GM23248 (cell line): ENCODE measurements at regions not wholly inside any gene's neighbourhood (a gene's known extent, or its start where the extent isn't known, plus 50 kb on each side); places are given as distances from the start of the nearest gene placed in this dataset. TPM values are rescaled to one million over a fixed set of nuclear protein-coding genes. Genes with fewer than 3 reads are reported as not detected.

Experiments
- DNase-seq: peaks from one replicate; pipeline ENCODE4 v3.0.0-alpha.2; 2015
- H2AFZ ChIP-seq: fragments of 200-600 bp; sonication (generic); 2 replicates; pipeline ENCODE4 v1.6.1; 2016; ENCODE audit warnings: antibody characterized with exemption
- H3F3A ChIP-seq: fragments of 200-600 bp; sonication (generic); 2 replicates; pipeline ENCODE4 v1.6.1; 2016; ENCODE audit warnings: mild to moderate bottlenecking, antibody characterized with exemption, mixed run types; ENCODE audit not compliant: insufficient read depth
- H3K27ac ChIP-seq: fragments of 200-600 bp; sonication (generic); 2 replicates; pipeline ENCODE4 v1.5.1; 2016; ENCODE audit warnings: mild to moderate bottlenecking
- H3K27me3 ChIP-seq: fragments of 200-600 bp; sonication (generic); replicated peaks from 2 replicates; pipeline ENCODE4 v1.6.1; 2016; ENCODE audit warnings: mild to moderate bottlenecking; ENCODE audit not compliant: insufficient read depth
- H3K36me3 ChIP-seq: fragments of 200-600 bp; sonication (generic); 2 replicates; pipeline ENCODE4 v1.6.1; 2016; ENCODE audit warnings: low read depth, mild to moderate bottlenecking
- H3K4me1 ChIP-seq: fragments of 200-600 bp; sonication (generic); 2 replicates; pipeline ENCODE4 v1.6.1; 2016; ENCODE audit warnings: mild to moderate bottlenecking; ENCODE audit not compliant: insufficient read depth
- H3K4me2 ChIP-seq: fragments of 200-600 bp; sonication (generic); one replicate; pipeline ENCODE4 v1.6.1; 2016; ENCODE audit warnings: mild to moderate bottlenecking; ENCODE audit not compliant: unreplicated experiment
- H3K4me3 ChIP-seq: fragments of 200-600 bp; sonication (generic); 2 replicates; pipeline ENCODE4 v1.5.1; 2016; ENCODE audit warnings: mild to moderate bottlenecking
- H3K79me2 ChIP-seq: fragments of 200-600 bp; sonication (generic); 2 replicates; pipeline ENCODE4 v1.6.1; 2016; ENCODE audit warnings: mild to moderate bottlenecking; ENCODE audit not compliant: insufficient read depth
- H3K9ac ChIP-seq: fragments of 200-600 bp; sonication (generic); 2 replicates; pipeline ENCODE4 v1.6.1; 2016; ENCODE audit warnings: mild to moderate bottlenecking
- H3K9me2 ChIP-seq: fragments of 200-600 bp; sonication (generic); 2 replicates; pipeline ENCODE4 v1.6.1; 2016; ENCODE audit warnings: mixed run types, mild to moderate bottlenecking, moderate library complexity; ENCODE audit not compliant: insufficient read depth
- H3K9me3 ChIP-seq: fragments of 200-600 bp; sonication (generic); one replicate; pipeline ENCODE4 v1.6.1; 2017; ENCODE audit warnings: low read depth
- H4K20me1 ChIP-seq: fragments of 200-600 bp; sonication (generic); 2 replicates; pipeline ENCODE4 v1.6.0; 2016; ENCODE audit not compliant: insufficient read depth
- EZH2 ChIP-seq: fragments of 200-600 bp; sonication (generic); IDR thresholded peaks from 2 replicates; pipeline ENCODE4 v1.6.1; 2018; ENCODE audit warnings: antibody characterized with exemption, mild to moderate bottlenecking; ENCODE audit not compliant: insufficient read depth, poor library complexity, severe bottlenecking
- EZH2phosphoT487 ChIP-seq: fragments of 200-600 bp; sonication (generic); IDR thresholded peaks from 2 replicates; pipeline ENCODE4 v1.6.1; 2018; ENCODE audit warnings: antibody characterized with exemption, moderate library complexity, mild to moderate bottlenecking, low read depth; ENCODE audit not compliant: insufficient read depth
- WGBS, 2 experiments: methylation state at CpG; one replicate each; pipeline ENCODE4 v1.1.6; 2015 to 2017; ENCODE audit warnings: low lambda C conversion rate in 2 of 2, low coverage in 1 of 2; ENCODE audit errors: missing lambda C conversion rate in 2 of 2; 5-methylcytosine and 5-hydroxymethylcytosine counted together
- in situ Hi-C: fragments of 300-500 bp; cut with MboI; formaldehyde crosslinking; loops from 2 replicates; pipeline ENCODE4 v1.15.0; 2020
- microRNA counts: library from miRNA; unstranded; fragments of <30 nt; microRNA quantifications from one replicate; lab custom pipeline; 2016
- microRNA-seq: library from miRNA; unstranded; fragments of <30 nt; microRNA quantifications from one replicate; pipeline ENCODE4, GENCODE V29; 2016; ENCODE audit warnings: borderline number of aligned reads
- small RNA-seq: library from RNA; depleted of rRNA; stranded (forward); fragments of <200 nt; gene quantifications from one replicate; pipeline ENCODE3, GENCODE V24; 2014; ENCODE audit warnings: low read depth, low replicate concordance

DNA sequence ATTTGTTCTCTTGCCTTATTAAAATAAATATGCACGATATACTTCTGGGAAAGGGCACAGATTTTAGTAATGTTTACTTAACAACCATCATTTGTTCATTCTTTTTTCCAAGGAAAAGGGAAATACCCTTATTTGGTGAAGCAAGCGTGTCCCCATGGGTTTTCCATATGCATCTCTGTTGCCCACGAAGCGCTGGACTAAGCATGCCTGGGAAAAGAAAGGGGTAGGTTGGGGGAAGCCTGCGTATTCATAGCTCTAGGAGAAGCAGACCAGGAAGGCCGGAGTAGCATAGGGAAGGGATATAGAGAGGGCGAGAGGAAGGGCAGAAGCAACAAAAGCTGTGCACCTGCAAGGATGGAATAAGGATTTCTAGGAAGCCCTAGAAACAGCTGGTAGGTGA is 61.8 kb upstream of the ACO1 start:
- TF ChIP-seq EZH2 (no peak), EZH2phosphoT487 (no peak)
- no peaks in the 10 kb centered on the region for H4K20me1 ChIP-seq
- 22 to 37% methylated on average over 7 of the region's 7 CpGs for WGBS, 2 experiments
- H3F3A ChIP-seq, result no peaks in the 10 kb centered on the region
- no peaks in the 10 kb centered on the region for H3K79me2 ChIP-seq
- no peak overlapping the region for H3K9ac ChIP-seq
- no peaks in the 10 kb centered on the region for H3K27me3 ChIP-seq
- no peak overlapping the region for H2AFZ ChIP-seq
- no peaks in the 10 kb centered on the region for H3K4me1 ChIP-seq
- in situ Hi-C loops, result no loop called here
- no peak overlapping the region for H3K4me2 ChIP-seq
- no peak overlapping the region for H3K27ac ChIP-seq
- H3K4me3 ChIP-seq, result no peak overlapping the region
- DNase-seq, result no peak
- no peaks in the 10 kb centered on the region for H3K36me3 ChIP-seq
- H3K9me2 ChIP-seq, result no peaks in the 10 kb centered on the region
- no peaks in the 10 kb centered on the region for H3K9me3 ChIP-seq

DNA sequence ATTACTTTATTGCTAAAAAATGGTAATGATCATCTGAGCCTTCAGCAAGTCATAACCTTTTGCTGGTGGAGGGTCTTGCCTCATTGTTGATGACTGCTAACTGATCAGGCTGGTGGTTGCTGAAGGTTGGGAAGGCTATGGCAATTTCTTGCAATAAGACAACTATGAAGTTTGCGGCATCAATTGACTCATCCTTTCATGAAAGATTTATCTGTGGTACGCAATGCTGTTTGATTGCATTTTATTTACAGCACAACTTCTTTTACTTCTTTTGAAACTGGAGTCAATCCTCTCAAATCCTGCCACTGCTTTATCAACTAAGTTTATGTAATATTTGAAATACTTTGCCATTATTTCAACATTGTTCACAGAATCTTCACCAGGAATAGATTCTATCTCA is 58.3 kb upstream of the ACO1 start:
- Histone ChIP-seq H3F3A (no peaks in the 10 kb centered on the region), H3K9me3 (no peaks in the 10 kb centered on the region), H3K4me3 (no peak overlapping the region), H3K36me3 (no peaks in the 10 kb centered on the region), H2AFZ (no peak overlapping the region), H3K27ac (no peak overlapping the region), H4K20me1 (no peaks in the 10 kb centered on the region), H3K9me2 (no peaks in the 10 kb centered on the region), H3K4me2 (no peak overlapping the region), H3K4me1 (no peaks in the 10 kb centered on the region), H3K79me2 (no peaks in the 10 kb centered on the region), H3K27me3 (no peaks in the 10 kb centered on the region), H3K9ac (no peak overlapping the region)
- in situ Hi-C loops, result no loop called here
- no peak for TF ChIP-seq EZH2
- TF ChIP-seq EZH2phosphoT487, result no peak
- DNase-seq, result no peak
- 67 to 72% methylated on average over 2 of the region's 2 CpGs for WGBS, 2 experiments

DNA sequence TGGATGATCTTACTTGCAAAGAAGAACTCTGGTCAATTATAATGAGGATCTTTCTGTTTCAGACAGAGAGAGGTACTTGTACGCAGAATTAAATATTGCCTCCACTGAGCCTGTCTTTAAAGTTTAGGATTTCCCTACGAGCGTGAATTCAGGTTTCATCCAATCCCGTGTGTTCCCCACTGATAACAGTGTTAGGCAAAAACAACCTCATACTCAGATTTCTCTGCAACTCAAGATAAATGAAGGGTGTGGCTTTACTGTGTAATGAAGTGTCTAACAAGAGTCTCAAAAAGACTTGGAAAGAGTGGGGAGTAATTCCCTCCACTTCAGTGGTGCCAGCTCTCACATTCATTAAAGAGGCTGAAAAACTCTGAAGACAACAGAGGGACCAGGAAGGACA is 53.2 kb upstream of the ACO1 start:
- no peak overlapping the region for H2AFZ ChIP-seq
- no peak overlapping the region for H3K27ac ChIP-seq
- no peaks in the 10 kb centered on the region for H3F3A ChIP-seq
- H3K79me2 ChIP-seq, result no peaks in the 10 kb centered on the region
- no peaks in the 10 kb centered on the region for H3K9me2 ChIP-seq
- no peak overlapping the region for H3K9ac ChIP-seq
- no peak overlapping the region for H3K4me2 ChIP-seq
- H3K4me1 ChIP-seq, result no peaks in the 10 kb centered on the region
- 27 to 41% methylated on average over 4 of the region's 4 CpGs for WGBS, 2 experiments
- H4K20me1 ChIP-seq, result no peaks in the 10 kb centered on the region
- DNase-seq, result no peak
- no peak overlapping the region for H3K4me3 ChIP-seq
- H3K36me3 ChIP-seq, result no peaks in the 10 kb centered on the region
- no peak for TF ChIP-seq EZH2
- no peak for TF ChIP-seq EZH2phosphoT487
- in situ Hi-C loops, result no loop called here
- no peaks in the 10 kb centered on the region for H3K27me3 ChIP-seq
- H3K9me3 ChIP-seq, result no peaks in the 10 kb centered on the region

DNA sequence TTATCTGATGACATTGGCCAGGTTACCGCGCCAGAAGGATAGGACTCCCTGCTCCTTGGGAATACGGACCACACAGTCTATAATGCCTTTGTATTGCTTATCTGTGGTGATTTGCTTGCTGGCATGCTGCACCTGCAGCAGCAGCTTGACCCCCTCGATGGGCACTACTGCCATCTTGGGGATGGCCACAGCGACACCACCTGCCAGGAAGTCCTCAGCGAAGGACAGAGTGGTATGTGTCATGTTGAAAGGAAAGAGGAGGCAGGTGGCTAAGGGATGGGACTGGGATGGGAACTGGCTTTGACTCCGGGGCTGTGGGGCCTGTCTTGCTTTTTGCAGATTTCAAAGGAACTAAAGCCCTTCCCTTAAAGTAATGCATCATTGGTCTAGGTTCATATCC is 50.3 kb upstream of the ACO1 start:
- WGBS, 2 experiments, result 44 to 50% methylated on average over 7 of the region's 7 CpGs
- in situ Hi-C loops, result no loop called here
- TF ChIP-seq EZH2phosphoT487 (no peak), EZH2 (no peak)

More for the DNA sequence above, 50.3 kb upstream of the ACO1 start:
- Histone ChIP-seq H3K27ac (no peak overlapping the region), H2AFZ (no peak overlapping the region), H3K9ac (no peak overlapping the region), H3K36me3 (no peaks in the 10 kb centered on the region), H3K9me3 (no peaks in the 10 kb centered on the region), H3K4me2 (no peak overlapping the region), H3K4me3 (no peak overlapping the region), H3K27me3 (no peaks in the 10 kb centered on the region), H3K79me2 (no peaks in the 10 kb centered on the region), H3K9me2 (no peaks in the 10 kb centered on the region), H4K20me1 (no peaks in the 10 kb centered on the region), H3K4me1 (no peaks in the 10 kb centered on the region), H3F3A (no peaks in the 10 kb centered on the region)
- DNase-seq, result no peak

MicroRNA genes in the stretch of these regions (microRNA counts, 767-probe panel; counts per million panel counts)
- microRNA hsa-miR-873-5p (lab: Ali Mortazavi, UCI), result 447 counts per million, percentile 86 among the panel's probes with 10 or more counts
- microRNA hsa-miR-876-3p (lab: Ali Mortazavi, UCI), result 447 counts per million, percentile 86 among the panel's probes with 10 or more counts
- microRNA hsa-miR-876-5p (lab: Ali Mortazavi, UCI), result 447 counts per million, percentile 86 among the panel's probes with 10 or more counts

Small RNA genes in the stretch of these regions (microRNA-seq; reads per million reads assigned to microRNA genes)
- not detected for gene MIR873
- gene MIR876, result not detected

Small RNA genes in the stretch of these regions (small RNA-seq; reads per million reads assigned to genes)
- gene MIR873 (not detected), gene MIR876 (not detected), gene RNA5SP281 (not detected)
